Tibial artery (tissue), 4 donors: ENCODE measurements at regions not wholly inside any gene's neighbourhood (a gene's known extent, or its start where the extent isn't known, plus 50 kb on each side); places are given as distances from the start of the nearest gene placed in this dataset.

Experiments
- DNase-seq, 2 donors: peaks; one replicate each; pipeline ENCODE4 v3.0.0-alpha.2; 2019
- H3K27ac ChIP-seq, 2 donors: fragments of 200-600 bp; sonication (generic) in 1 of 2; 1 replicate in 1 of 2; 2 replicates in 1 of 2; pipeline ENCODE4 v1.5.1; 2018 to 2019; ENCODE audit warnings: mild to moderate bottlenecking in 1 of 2
- H3K27me3 ChIP-seq, 2 donors: fragments of 200-600 bp; sonication (generic) in 1 of 2; one replicate each; pipeline versions ENCODE4 v1.5.1 to v1.6.0; 2016 to 2019
- H3K36me3 ChIP-seq, 3 donors: fragments of 200-600 bp; sonication (generic) in 2 of 3; one replicate each; pipeline ENCODE4 v1.5.1; 2016 to 2019; ENCODE audit warnings: mild to moderate bottlenecking in 2 of 3
- H3K4me1 ChIP-seq, 4 donors: fragments of 200-600 bp; sonication (generic) in 2 of 4; 1 replicate in 3 of 4; 2 replicates in 1 of 4; pipeline ENCODE4 v1.5.1; 2016 to 2019
- H3K4me3 ChIP-seq, 2 donors: fragments of 200-600 bp; sonication (generic) in 1 of 2; 1 replicate in 1 of 2; 2 replicates in 1 of 2; pipeline ENCODE4 v1.5.1; 2018 to 2019; ENCODE audit warnings: mild to moderate bottlenecking in 2 of 2
- H3K9me3 ChIP-seq, 3 donors: fragments of 200-600 bp; sonication (generic) in 1 of 3; one replicate each; pipeline ENCODE4 v1.5.1; 2016 to 2019
- CTCF ChIP-seq, 2 experiments: fragments of 200-600 bp in 1 of 2; fragments of 450-650 bp in 1 of 2; IDR thresholded peaks; one replicate each; pipeline ENCODE4 v1.5.1; 2017 to 2019; ENCODE audit warnings: antibody characterized with exemption in 2 of 2, mild to moderate bottlenecking in 1 of 2, moderate library complexity in 1 of 2
- intact Hi-C: fragments of 100-400 bp; cut with DNase I; formaldehyde crosslinking; loops from one replicate; pipeline ENCODE4 v1.15.0; 2023; ENCODE audit warnings: low total_unique reads

GRCh38 chr6:9627916-9628315 lies 787.0 kb downstream of the TFAP2A start:
- Histone ChIP-seq H3K27ac (no peak overlapping the region), H3K4me1 (no peaks in the 10 kb centered on the region), H3K36me3 (no peaks in the 10 kb centered on the region), H3K9me3 (peaks cover 0 to 8% (median 7%) of the 10 kb centered on the region in 3 donors), H3K4me3 (no peak overlapping the region), H3K27me3 (no peaks in the 10 kb centered on the region)
- DNase-seq = no peak
- TF ChIP-seq CTCF (IDR thresholded peaks at IDR 0.05) = no peak
- intact Hi-C loops = no loop called here

GRCh38 chr6:9623985-9624384 lies 790.9 kb downstream of the TFAP2A start:
- no peak overlapping the region for H3K4me3 ChIP-seq

GRCh38 chr6:9623228-9623832 lies 791.5 kb downstream of the TFAP2A start:
- no peak for DNase-seq
- no peak for TF ChIP-seq CTCF (IDR thresholded peaks at IDR 0.05)
- intact Hi-C loops = no loop called here
- Histone ChIP-seq H3K36me3 (no peaks in the 10 kb centered on the region), H3K27me3 (no peaks in the 10 kb centered on the region), H3K4me1 (no peaks in the 10 kb centered on the region), H3K9me3 (no peaks in the 10 kb centered on the region), H3K4me3 (no peak overlapping the region), H3K27ac (no peak overlapping the region)

More at GRCh38 chr6:9623985-9624384, 790.9 kb downstream of the TFAP2A start:
- Histone ChIP-seq H3K4me1 (no peaks in the 10 kb centered on the region), H3K27me3 (no peaks in the 10 kb centered on the region), H3K36me3 (no peaks in the 10 kb centered on the region), H3K9me3 (no peaks in the 10 kb centered on the region), H3K27ac (no peak overlapping the region)
- no peak for TF ChIP-seq CTCF (IDR thresholded peaks at IDR 0.05)
- intact Hi-C loops = no loop called here
- DNase-seq = no peak

- no peak for DNase-seq
- intact Hi-C loops = no loop called here
- Histone ChIP-seq H3K4me1 (no peaks in the 10 kb centered on the region), H3K9me3 (no peaks in the 10 kb centered on the region), H3K27me3 (no peaks in the 10 kb centered on the region), H3K4me3 (no peak overlapping the region), H3K36me3 (no peaks in the 10 kb centered on the region), H3K27ac (no peak overlapping the region)
- no peak for TF ChIP-seq CTCF (IDR thresholded peaks at IDR 0.05)
Observed at GRCh38 chr6:9621276-9621675, 793.6 kb downstream of the TFAP2A start.

- no peaks in the 10 kb centered on the region for H3K36me3 ChIP-seq
- no peak for TF ChIP-seq CTCF (IDR thresholded peaks at IDR 0.05)
- H3K27me3 ChIP-seq = no peaks in the 10 kb centered on the region
- intact Hi-C loops = no loop called here
- no peak overlapping the region for H3K27ac ChIP-seq
- no peak for DNase-seq
- no peaks in the 10 kb centered on the region for H3K4me1 ChIP-seq
- H3K9me3 ChIP-seq = no peaks in the 10 kb centered on the region
- no peak overlapping the region for H3K4me3 ChIP-seq
Observed at GRCh38 chr6:9620687-9621086, 794.2 kb downstream of the TFAP2A start.

- no peaks in the 10 kb centered on the region for H3K9me3 ChIP-seq
- intact Hi-C loops = no loop called here
Observed at GRCh38 chr6:9620263-9620662, 794.6 kb downstream of the TFAP2A start.

More at GRCh38 chr6:9620263-9620662, 794.6 kb downstream of the TFAP2A start:
- no peak for DNase-seq
- Histone ChIP-seq H3K27ac (no peak overlapping the region), H3K36me3 (no peaks in the 10 kb centered on the region), H3K27me3 (no peaks in the 10 kb centered on the region), H3K4me3 (no peak overlapping the region), H3K4me1 (no peaks in the 10 kb centered on the region)
- TF ChIP-seq CTCF (IDR thresholded peaks at IDR 0.05) = no peak
